ENCODE measurements at regions not wholly inside any gene's neighbourhood (a gene's known extent, or its start where the extent isn't known, plus 50 kb on each side); places are given as distances from the start of the nearest gene placed in this dataset.

GRCh38 chr10:61836888-61837754 is 64.4 kb upstream of the ARID5B start:
- no peaks in the 10 kb centered on the region for H3K9me3 ChIP-seq
- no peaks in the 10 kb centered on the region for H3K27me3 ChIP-seq
- H3K36me3 ChIP-seq, result no peaks in the 10 kb centered on the region
- WGBS, 2 donors, result 64 to 71% methylated on average over 4 of the region's 4 CpGs
- H3K27ac ChIP-seq, result peak overlapping the region in 1 of 10 donors; percentile 52
- H3K4me3 ChIP-seq, result no peak overlapping the region
- ATAC-seq, result no peak
- peaks cover 0 to 28% (median 5%) of the 10 kb centered on the region in 9 donors for H3K4me1 ChIP-seq
- TF ChIP-seq CTCF (IDR thresholded peaks at IDR 0.05), result no peak
- no peak for DNase-seq
- intact Hi-C loops (cut with DNase I), result loop anchor here in 1 of 10 donors (5.0 kb wide), 1 partner anchor 85 kb away; no protein-coding TSS in a partner anchor

GRCh38 chr10:61837755-61838171 is 63.7 kb upstream of the ARID5B start:
- Histone ChIP-seq H3K36me3 (no peaks in the 10 kb centered on the region), H3K9me3 (no peaks in the 10 kb centered on the region), H3K4me3 (no peak overlapping the region), H3K27me3 (no peaks in the 10 kb centered on the region), H3K27ac (no peak overlapping the region), H3K4me1 (peaks cover 0 to 28% (median 5%) of the 10 kb centered on the region in 9 donors)
- DNase-seq (no peak), ATAC-seq (no peak)
- intact Hi-C loops (cut with DNase I), result loop anchor here in 1 of 10 donors (5.0 kb wide), 1 partner anchor 85 kb away; no protein-coding TSS in a partner anchor
- WGBS, 2 donors, result 43 to 48% methylated on average over 6 of the region's 6 CpGs
- no peak for TF ChIP-seq CTCF (IDR thresholded peaks at IDR 0.05)

- no peak for ATAC-seq
- DNase-seq, result no peak
- Histone ChIP-seq H3K4me3 (no peak overlapping the region), H3K36me3 (no peaks in the 10 kb centered on the region), H3K27ac (no peak overlapping the region), H3K4me1 (peaks cover 0 to 26% (median 5%) of the 10 kb centered on the region in 9 donors), H3K9me3 (no peaks in the 10 kb centered on the region), H3K27me3 (no peaks in the 10 kb centered on the region)
- intact Hi-C loops (cut with DNase I), result loop anchor here in 1 of 10 donors (5.0 kb wide), 1 partner anchor 88 kb away; no protein-coding TSS in a partner anchor
- 80 to 85% methylated on average over 3 of the region's 3 CpGs for WGBS, 2 donors
- no peak for TF ChIP-seq CTCF (IDR thresholded peaks at IDR 0.05)
Measured at GRCh38 chr10:61839916-61840315, 61.6 kb upstream of the ARID5B start.

GRCh38 chr10:61840403-61840802 is 61.1 kb upstream of the ARID5B start:
- intact Hi-C loops (cut with DNase I), result no loop called here
- H3K9me3 ChIP-seq, result no peaks in the 10 kb centered on the region
- H3K4me1 ChIP-seq, result peaks cover 0 to 21% (median 5%) of the 10 kb centered on the region in 9 donors
- no peaks in the 10 kb centered on the region for H3K36me3 ChIP-seq
- ATAC-seq (no peak), DNase-seq (no peak)
- no peak overlapping the region for H3K4me3 ChIP-seq
- no peak overlapping the region for H3K27ac ChIP-seq
- WGBS, 2 donors, result 94 to 95% methylated on average over 4 of the region's 4 CpGs
- no peaks in the 10 kb centered on the region for H3K27me3 ChIP-seq
- TF ChIP-seq CTCF (IDR thresholded peaks at IDR 0.05), result no peak
